ENCODE measurements at regions not wholly inside any gene's neighbourhood (a gene's known extent, or its start where the extent isn't known, plus 50 kb on each side); places are given as distances from the start of the nearest gene placed in this dataset.

GRCh38 chr17:77717941-77718668, 240.4 kb upstream of the TNRC6C start:
- no peak overlapping the region for H3K9ac ChIP-seq (ENCODE audit: low read length)
- H3K27ac ChIP-seq (ENCODE audit: low read depth, low read length): no peak overlapping the region

GRCh38 chr17:77718669-77718961, 239.9 kb upstream of the TNRC6C start:
- Histone ChIP-seq H3K9me3 (ENCODE audit: insufficient read depth, low read length) (peaks cover 5% of the 10 kb centered on the region; the same call in 1 of the 2 replicates), H3K9me2 (replicated peaks; ENCODE audit: insufficient read depth, low read length) (peaks cover 5% of the 10 kb centered on the region; the same call in 1 of the 2 replicates)
- no peak for TF ChIP-seq EZH2phosphoT487 (conservative IDR thresholded peaks at IDR 0.05; ENCODE audit: low read length)
- no peak for TF ChIP-seq CTCF (IDR thresholded peaks at IDR 0.05; ENCODE audit: insufficient read depth, low read length, poor library complexity, severe bottlenecking)

More at GRCh38 chr17:77717941-77718668, 240.4 kb upstream of the TNRC6C start:
- H3K4me3 ChIP-seq (ENCODE audit: insufficient read depth, low read length, poor library complexity, severe bottlenecking): no peak overlapping the region
- H3K36me3 ChIP-seq (ENCODE audit: low read length): no peaks in the 10 kb centered on the region
- TF ChIP-seq CTCF (IDR thresholded peaks at IDR 0.05; ENCODE audit: insufficient read depth, low read length, poor library complexity, severe bottlenecking) (no peak), EZH2phosphoT487 (conservative IDR thresholded peaks at IDR 0.05; ENCODE audit: low read length) (no peak)
- H4K20me1 ChIP-seq (ENCODE audit: low read depth, low read length): no peaks in the 10 kb centered on the region
- H3K27me3 ChIP-seq (ENCODE audit: low read length): 0 out of 2 replicates have a peak, but pooled peaks cover 3% of the 10 kb centered on the region
- H3K79me2 ChIP-seq (ENCODE audit: insufficient read depth, low read length): no peaks in the 10 kb centered on the region
- H2AFZ ChIP-seq (ENCODE audit: low read depth, low read length, severe bottlenecking): no peak overlapping the region
- no peaks in the 10 kb centered on the region for H3F3A ChIP-seq (ENCODE audit: insufficient read depth)
- H3K9me2 ChIP-seq (replicated peaks; ENCODE audit: insufficient read depth, low read length): peaks cover 5% of the 10 kb centered on the region; the same call in 1 of the 2 replicates
- H3K4me2 ChIP-seq (ENCODE audit: low read depth, low read length, poor library complexity, severe bottlenecking): no peak overlapping the region
- peaks cover 5% of the 10 kb centered on the region; the same call in 1 of the 2 replicates for H3K9me3 ChIP-seq (ENCODE audit: insufficient read depth, low read length)

DNA sequence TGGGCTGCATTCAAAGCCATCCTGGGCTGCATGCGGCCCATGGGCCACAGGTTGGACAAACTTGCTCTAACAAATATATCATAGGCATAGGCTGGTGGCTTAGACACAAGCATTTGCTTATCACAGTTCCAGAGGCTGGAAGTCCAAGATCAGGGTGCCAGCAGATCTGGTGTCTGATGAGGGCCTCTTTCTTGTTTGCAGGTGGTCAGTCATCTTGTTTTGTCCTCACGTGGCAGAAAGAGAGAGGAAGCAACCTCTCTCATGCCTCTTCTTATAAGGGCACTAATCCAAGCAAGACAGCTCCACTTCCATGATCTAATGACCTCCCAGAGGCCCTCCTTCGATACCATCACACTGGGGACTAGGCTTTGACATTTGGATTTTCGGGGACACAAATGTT, 238.7 kb upstream of the TNRC6C start:
- Histone ChIP-seq H3K9me3 (ENCODE audit: insufficient read depth, low read length) (no peaks in the 10 kb centered on the region), H4K20me1 (ENCODE audit: low read depth, low read length) (no peaks in the 10 kb centered on the region), H3K9ac (ENCODE audit: low read length) (no peak overlapping the region), H3K4me2 (ENCODE audit: low read depth, low read length, poor library complexity, severe bottlenecking) (no peak overlapping the region), H2AFZ (ENCODE audit: low read depth, low read length, severe bottlenecking) (no peak overlapping the region), H3K27me3 (ENCODE audit: low read length) (no peaks in the 10 kb centered on the region), H3K79me2 (ENCODE audit: insufficient read depth, low read length) (no peaks in the 10 kb centered on the region), H3K9me2 (replicated peaks; ENCODE audit: insufficient read depth, low read length) (peaks cover 5% of the 10 kb centered on the region; the same call in 1 of the 2 replicates), H3F3A (ENCODE audit: insufficient read depth) (no peaks in the 10 kb centered on the region), H3K36me3 (ENCODE audit: low read length) (no peaks in the 10 kb centered on the region), H3K4me3 (ENCODE audit: insufficient read depth, low read length, poor library complexity, severe bottlenecking) (no peak overlapping the region), H3K27ac (ENCODE audit: low read depth, low read length) (no peak overlapping the region)
- TF ChIP-seq CTCF (IDR thresholded peaks at IDR 0.05; ENCODE audit: insufficient read depth, low read length, poor library complexity, severe bottlenecking): no peak
- no peak for TF ChIP-seq EZH2phosphoT487 (conservative IDR thresholded peaks at IDR 0.05; ENCODE audit: low read length)

More at GRCh38 chr17:77718669-77718961, 239.9 kb upstream of the TNRC6C start:
- H3K27ac ChIP-seq (ENCODE audit: low read depth, low read length): no peak overlapping the region
- no peaks in the 10 kb centered on the region for H3K79me2 ChIP-seq (ENCODE audit: insufficient read depth, low read length)
- no peak overlapping the region for H3K9ac ChIP-seq (ENCODE audit: low read length)
- H3F3A ChIP-seq (ENCODE audit: insufficient read depth): no peaks in the 10 kb centered on the region
- no peak overlapping the region for H2AFZ ChIP-seq (ENCODE audit: low read depth, low read length, severe bottlenecking)
- H3K36me3 ChIP-seq (ENCODE audit: low read length): no peaks in the 10 kb centered on the region
- H3K4me3 ChIP-seq (ENCODE audit: insufficient read depth, low read length, poor library complexity, severe bottlenecking): no peak overlapping the region
- 0 out of 2 replicates have a peak, but pooled peaks cover 3% of the 10 kb centered on the region for H3K27me3 ChIP-seq (ENCODE audit: low read length)
- no peaks in the 10 kb centered on the region for H4K20me1 ChIP-seq (ENCODE audit: low read depth, low read length)
- H3K4me2 ChIP-seq (ENCODE audit: low read depth, low read length, poor library complexity, severe bottlenecking): no peak overlapping the region
